B cell (primary cell): ENCODE measurements at regions not wholly inside any gene's neighbourhood (a gene's known extent, or its start where the extent isn't known, plus 50 kb on each side); places are given as distances from the start of the nearest gene placed in this dataset.

ENCODE experiments used
- ATAC-seq: fragments of 200-7000 bp; cut with Tn5 transposase; one replicate; pipeline ENCODE4 v1.10.0; 2021; ENCODE audit warnings: low read depth, mild to moderate bottlenecking, moderate number of reproducible peaks, moderate library complexity
- CTCF ChIA-PET: fragments of 350-600 bp; sonication (Branson Sonifier 250); formaldehyde crosslinking; loops from one replicate; lab custom pipeline; 2021; ENCODE audit warnings: antibody characterized with exemption, inconsistent platforms; lab: Charles Lee
- POLR2A ChIA-PET: fragments of 350-600 bp; sonication (Branson Sonifier 250); formaldehyde crosslinking; loops from one replicate; lab custom pipeline; 2021; ENCODE audit warnings: antibody characterized with exemption; lab: Charles Lee
- DNase-seq: peaks from one replicate; pipeline ENCODE4 v3.0.0; 2013
- H2AFZ ChIP-seq: 2 replicates; pipeline ENCODE4 v1.6.1; 2012; ENCODE audit warnings: mild to moderate bottlenecking, low read depth, low read length; ENCODE audit not compliant: insufficient read depth, poor library complexity, severe bottlenecking
- H3K27ac ChIP-seq, 2 donors: 1 replicate in 1 of 2; 2 replicates in 1 of 2; pipeline ENCODE4 v1.5.1; 2012 to 2013; ENCODE audit warnings: low read length in 2 of 2, mild to moderate bottlenecking in 2 of 2, moderate library complexity in 1 of 2
- H3K27me3 ChIP-seq, 4 experiments: fragments of 200-600 bp in 1 of 4; sonication (generic) in 1 of 4; replicated peaks in 1 of 4; 1 replicate in 2 of 4; 2 replicates in 2 of 4; pipeline versions ENCODE4 v1.6.1 to v1.7.0; 2013 to 2016; ENCODE audit warnings: low read length in 3 of 4, mild to moderate bottlenecking in 2 of 4, mixed read lengths in 1 of 4, moderate library complexity in 1 of 4; ENCODE audit not compliant: insufficient read depth in 4 of 4, control insufficient read depth in 3 of 4; ENCODE audit errors: control extremely low read depth in 1 of 4
- H3K36me3 ChIP-seq, 2 experiments: replicated peaks in 1 of 2; 1 replicate in 1 of 2; 2 replicates in 1 of 2; pipeline versions ENCODE4 v1.6.1 to v1.7.1; 2013; ENCODE audit warnings: low read length in 1 of 2; ENCODE audit not compliant: insufficient read depth in 2 of 2, control insufficient read depth in 1 of 2; ENCODE audit errors: control extremely low read depth in 1 of 2, extremely low read depth in 1 of 2
- H3K4me1 ChIP-seq, 2 donors: fragments of 200-600 bp in 1 of 2; sonication (generic) in 1 of 2; 1 replicate in 1 of 2; 2 replicates in 1 of 2; pipeline versions ENCODE4 v1.5.1 to v1.6.1; 2013 to 2017; ENCODE audit warnings: low read length in 2 of 2; ENCODE audit not compliant: control insufficient read depth in 2 of 2, insufficient read depth in 2 of 2
- H3K4me2 ChIP-seq: replicated peaks from 2 replicates; pipeline ENCODE3; 2012; ENCODE audit warnings: mild to moderate bottlenecking, low read depth, low read length; ENCODE audit not compliant: poor library complexity, severe bottlenecking
- H3K4me3 ChIP-seq, 5 experiments: fragments of 200-600 bp in 1 of 5; sonication (generic) in 1 of 5; 1 replicate in 3 of 5; 2 replicates in 2 of 5; pipeline versions ENCODE4 v1.5.1 to v1.7.0; 2011 to 2016; ENCODE audit warnings: low read length in 4 of 5, mild to moderate bottlenecking in 4 of 5, low read depth in 2 of 5, control low read depth in 1 of 5, moderate library complexity in 1 of 5; ENCODE audit not compliant: insufficient read depth in 1 of 5; ENCODE audit errors: control extremely low read depth in 1 of 5, extremely low read depth in 1 of 5
- H3K79me2 ChIP-seq: fragments of 200-600 bp; sonication (generic); one replicate; pipeline ENCODE4 v1.6.0; 2016; ENCODE audit warnings: low read length; ENCODE audit not compliant: control insufficient read depth, insufficient read depth
- H3K9ac ChIP-seq: fragments of 200-600 bp; sonication (generic); 2 replicates; pipeline ENCODE4 v1.6.1; 2017; ENCODE audit warnings: mild to moderate bottlenecking, low read length, moderate library complexity
- H3K9me3 ChIP-seq, 3 donors: one replicate each; pipeline versions ENCODE4 v1.6.1 to v1.7.1; 2013; ENCODE audit warnings: low read length in 2 of 3; ENCODE audit not compliant: control insufficient read depth in 2 of 3, insufficient read depth in 1 of 3; ENCODE audit errors: control extremely low read depth in 1 of 3
- H4K20me1 ChIP-seq: 2 replicates; pipeline ENCODE4 v1.6.0; 2012; ENCODE audit warnings: mild to moderate bottlenecking, low read length; ENCODE audit not compliant: insufficient read depth, control insufficient read depth, poor library complexity, severe bottlenecking
- H3K27ac Mint-ChIP-seq: one replicate; pipeline ENCODE4 v1.8.0; 2021; ENCODE audit warnings: mixed read lengths
- H3K27me3 Mint-ChIP-seq: one replicate; pipeline ENCODE4 v1.8.0; 2021; ENCODE audit warnings: mixed read lengths
- H3K4me1 Mint-ChIP-seq: one replicate; pipeline ENCODE4 v1.8.0; 2021; ENCODE audit warnings: mixed read lengths
- H3K4me3 Mint-ChIP-seq: one replicate; pipeline ENCODE4 v1.8.0; 2021; ENCODE audit warnings: mixed read lengths
- H3K9me3 Mint-ChIP-seq: one replicate; pipeline ENCODE4 v1.8.0; 2022; ENCODE audit warnings: mixed read lengths; ENCODE audit not compliant: insufficient read depth
- CTCF ChIP-seq: fragments of 200-600 bp; IDR thresholded peaks from one replicate; pipeline ENCODE4 v1.8.0; 2022; ENCODE audit warnings: antibody characterized with exemption, mild to moderate bottlenecking
- EZH2 ChIP-seq: IDR thresholded peaks from 2 replicates; pipeline ENCODE4 v1.6.1; 2012; ENCODE audit warnings: borderline replicate concordance, low read depth, mild to moderate bottlenecking, moderate library complexity, low read length; ENCODE audit not compliant: insufficient read depth, poor library complexity, severe bottlenecking
- WGBS: methylation state at CpG from one replicate; pipeline ENCODE4 v1.1.5; 2013; ENCODE audit warnings: missing lambda C conversion rate; ENCODE audit not compliant: insufficient coverage; 5-methylcytosine and 5-hydroxymethylcytosine counted together
- intact Hi-C: fragments of 100-400 bp; cut with micrococcal nuclease; formaldehyde crosslinking; loops from one replicate; pipeline ENCODE4 v1.10.0; 2022

DNA sequence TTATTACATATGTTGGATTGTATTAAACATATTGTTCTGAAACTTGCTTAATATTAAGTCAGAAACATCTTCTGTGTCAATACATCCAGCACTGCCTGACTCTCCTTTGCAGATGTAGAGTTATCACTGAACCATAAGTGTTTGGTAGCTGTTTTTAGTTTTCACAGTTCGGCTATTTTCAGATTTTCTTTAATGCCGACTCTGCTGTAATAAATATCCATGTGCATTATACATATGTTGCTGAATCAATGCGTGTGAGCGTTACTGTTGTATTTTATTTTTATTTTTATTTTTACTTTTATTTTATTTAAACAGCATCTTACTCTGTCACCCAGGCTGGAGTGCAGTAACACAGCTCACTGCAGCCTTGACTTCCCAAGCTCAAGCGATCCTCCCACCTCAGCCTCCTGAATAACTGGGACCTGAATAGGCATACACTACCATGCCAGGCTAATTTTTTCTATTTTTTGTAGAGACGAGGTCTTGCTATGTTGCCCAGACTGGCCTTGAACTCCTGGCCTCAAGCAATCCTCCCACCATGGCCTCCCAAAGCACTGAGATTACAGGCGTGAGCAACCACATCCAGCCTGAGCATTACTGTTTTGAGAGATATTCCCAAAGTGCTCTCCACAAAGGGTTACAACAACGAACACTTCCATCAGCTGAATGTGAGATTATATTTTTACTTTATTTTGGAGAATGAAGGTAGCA, 50.7 kb upstream of the NOCT start:
- Histone ChIP-seq H2AFZ (no peak overlapping the region), H3K4me3 (no peak overlapping the region), H4K20me1 (no peaks in the 10 kb centered on the region), H3K9me3 (no peaks in the 10 kb centered on the region), H3K27ac (no peak overlapping the region), H3K79me2 (no peaks in the 10 kb centered on the region), H3K4me1 (peaks cover 0 to 4% of the 10 kb centered on the region in 2 donors), H3K4me2 (no peak overlapping the region), H3K9ac (no peak overlapping the region), H3K27me3 (no peaks in the 10 kb centered on the region), H3K36me3 (no peaks in the 10 kb centered on the region)
- no peak for TF ChIP-seq EZH2
- H3K4me3 Mint-ChIP-seq, result no peak overlapping the region
- DNase-seq (no peak), ATAC-seq (no peak)
- no peaks in the 10 kb centered on the region for H3K9me3 Mint-ChIP-seq
- intact Hi-C loops, result no loop called here
- H3K27ac Mint-ChIP-seq, result no peak overlapping the region
- WGBS, result 83% methylated on average over 1 of the region's 8 CpGs
- ChIA-PET POLR2A (no interaction called here), CTCF (no interaction called here)
- H3K4me1 Mint-ChIP-seq, result peaks cover 7% of the 10 kb centered on the region
- H3K27me3 Mint-ChIP-seq, result no peaks in the 10 kb centered on the region

- no peaks in the 10 kb centered on the region for H3K27me3 Mint-ChIP-seq
- no peak for DNase-seq
- Histone ChIP-seq H3K9ac (no peak overlapping the region), H3K27me3 (no peaks in the 10 kb centered on the region), H2AFZ (no peak overlapping the region), H3K4me3 (no peak overlapping the region), H3K27ac (no peak overlapping the region), H3K36me3 (no peaks in the 10 kb centered on the region), H3K4me2 (no peak overlapping the region), H3K9me3 (no peaks in the 10 kb centered on the region), H3K79me2 (no peaks in the 10 kb centered on the region), H4K20me1 (no peaks in the 10 kb centered on the region), H3K4me1 (peaks cover 0 to 2% of the 10 kb centered on the region in 2 donors)
- POLR2A ChIA-PET, result no interaction called here
- no peak for TF ChIP-seq CTCF
- no peak for TF ChIP-seq EZH2
- H3K27ac Mint-ChIP-seq, result no peak overlapping the region
- intact Hi-C loops, result no loop called here
- CTCF ChIA-PET, result no interaction called here
- WGBS, result no CpG with 5 or more reads among the region's 4 CpGs
- peaks cover 6% of the 10 kb centered on the region for H3K4me1 Mint-ChIP-seq
- ATAC-seq, result no peak
- no peaks in the 10 kb centered on the region for H3K9me3 Mint-ChIP-seq
- H3K4me3 Mint-ChIP-seq, result no peak overlapping the region
Observed at GRCh38 chr4:138963412-138963811, 52.2 kb upstream of the NOCT start.
